K562 (cell line): ENCODE measurements at regions not wholly inside any gene's neighbourhood (a gene's known extent, or its start where the extent isn't known, plus 50 kb on each side); places are given as distances from the start of the nearest gene placed in this dataset.

Experiments
- ATAC-seq: fragments of 200-7000 bp; cut with Tn5 transposase; 3 replicates; pipeline ENCODE4 v1.9.1; 2020; ENCODE audit warnings: moderate library complexity
- BruUV-seq: library from RNA; stranded (reverse); fragments of 400-500 nt; replicated peaks from 2 replicates; lab custom pipeline; 2021; lab: Mats Ljungman, UMichigan
- CTCF ChIA-PET: fragments of 300-600 bp; formaldehyde crosslinking; extraction: SDS; loops from one replicate; lab custom pipeline; 2021; ENCODE audit warnings: low intra/inter-chr PET ratio; lab: Yijun Ruan, JAX
- POLR2A ChIA-PET: fragments of 300-600, 350-650 bp; sonication (Branson Sonifier 250); formaldehyde crosslinking; extraction: SDS; loops from one replicate; lab custom pipeline; 2021; ENCODE audit warnings: antibody characterized with exemption, inconsistent platforms; lab: Yijun Ruan, JAX
- DNase-seq, 4 experiments: peaks; one replicate each; pipeline versions ENCODE4 v3.0.0 to v3.0.0-alpha.2; 2011 to 2018; ENCODE audit warnings: low spot score in 3 of 4, mixed read lengths in 3 of 4; ENCODE audit errors: extremely low read depth in 1 of 4
- FAIRE-seq: peaks from 2 replicates; lab custom pipeline; 2011; peaks lifted over from hg19 to GRCh38; lab: Jason Lieb, UNC
- H2AFZ ChIP-seq: 2 replicates; pipeline ENCODE4 v1.6.0; 2011; ENCODE audit warnings: low read depth, low read length, control low read depth, inconsistent platforms
- H3K27ac ChIP-seq: fragments of 200-600 bp; 3 replicates; pipeline ENCODE4 v1.8.0; 2011; ENCODE audit warnings: low read depth, mild to moderate bottlenecking, control low read depth, inconsistent platforms, low read length, moderate library complexity, mixed read lengths; ENCODE audit errors: extremely low read depth
- H3K27me3 ChIP-seq, 2 experiments: fragments of 300-600 bp in 1 of 2; 2 replicates in 1 of 2; 3 replicates in 1 of 2; pipeline versions ENCODE4 v1.6.0 to v1.8.0; 2011; ENCODE audit warnings: inconsistent platforms in 2 of 2, low read length in 2 of 2, mild to moderate bottlenecking in 1 of 2, mixed read lengths in 1 of 2, moderate library complexity in 1 of 2; ENCODE audit not compliant: control insufficient read depth in 2 of 2, insufficient read depth in 2 of 2
- H3K36me3 ChIP-seq: fragments of 300-600 bp; 3 replicates; pipeline ENCODE4 v1.8.0; 2011; ENCODE audit warnings: mild to moderate bottlenecking, low read length, inconsistent platforms; ENCODE audit not compliant: control insufficient read depth, insufficient read depth
- H3K4me1 ChIP-seq, 2 experiments: fragments of 200-600 bp in 1 of 2; replicated peaks in 1 of 2; 2 replicates in 1 of 2; 3 replicates in 1 of 2; pipeline versions ENCODE4 v1.5.1 to v1.8.0; 2011; ENCODE audit warnings: inconsistent platforms in 2 of 2, low read length in 2 of 2, mild to moderate bottlenecking in 1 of 2, mixed read lengths in 1 of 2, moderate library complexity in 1 of 2; ENCODE audit not compliant: control insufficient read depth in 2 of 2, insufficient read depth in 2 of 2
- H3K4me2 ChIP-seq: 2 replicates; pipeline ENCODE4 v1.6.1; 2011; ENCODE audit warnings: low read length, control low read depth, inconsistent platforms, mixed read lengths; ENCODE audit not compliant: insufficient read depth
- H3K4me3 ChIP-seq: fragments of 200-600 bp; sonication (generic), shearing (Covaris generic); 2 replicates; pipeline ENCODE4 v1.5.1; 2016; ENCODE audit warnings: control low read depth, inconsistent platforms
- H3K79me2 ChIP-seq: fragments of 200-600 bp; 3 replicates; pipeline ENCODE4 v1.8.0; 2011; ENCODE audit warnings: low read length, inconsistent platforms; ENCODE audit not compliant: control insufficient read depth, insufficient read depth
- H3K9ac ChIP-seq, 2 experiments: 2 replicates each; pipeline versions ENCODE4 v1.6.0 to v1.6.1; 2011; ENCODE audit warnings: low read depth in 2 of 2, low read length in 2 of 2, control low read depth in 1 of 2, inconsistent platforms in 1 of 2, mild to moderate bottlenecking in 1 of 2, mixed read lengths in 1 of 2; ENCODE audit not compliant: insufficient read depth in 1 of 2
- H3K9me1 ChIP-seq: one replicate; pipeline ENCODE4 v1.6.0; 2011; ENCODE audit warnings: inconsistent platforms, mild to moderate bottlenecking, low read length, moderate library complexity; ENCODE audit not compliant: control insufficient read depth, insufficient read depth
- H3K9me3 ChIP-seq: replicated peaks from 2 replicates; pipeline ENCODE4 v1.5.1; 2011; ENCODE audit warnings: low read depth, low read length, inconsistent platforms; ENCODE audit not compliant: control insufficient read depth, insufficient read depth
- H4K20me1 ChIP-seq: replicated peaks from 2 replicates; pipeline ENCODE4 v1.6.1; 2011; ENCODE audit warnings: low read length, inconsistent platforms, mixed read lengths; ENCODE audit not compliant: control insufficient read depth, insufficient read depth
- FOSL1 ChIP-seq: fragments of 200-800 bp; sonication (Bioruptor generic); conservative IDR thresholded peaks from 2 replicates; pipeline ENCODE4 v1.6.1; 2016; ENCODE audit warnings: missing genetic modification characterization, missing compliant biosample characterization
- HMBOX1 ChIP-seq: sonication (generic); IDR thresholded peaks from 2 replicates; pipeline ENCODE4 v1.6.1; 2016
- KHSRP ChIP-seq: fragments of 450-650 bp; IDR thresholded peaks from 2 replicates; pipeline ENCODE4 v1.6.1; 2017
- RBM39 ChIP-seq: fragments of 200-400 bp; formaldehyde crosslinking; optimal IDR thresholded peaks from 2 replicates; pipeline ENCODE3; 2018; ENCODE audit warnings: low read depth, low read length
- ZNF165 ChIP-seq: fragments of 250-450 bp; sonication (Bioruptor Pico); IDR thresholded peaks from 2 replicates; pipeline ENCODE4 v1.4.0; 2020; ENCODE audit warnings: borderline replicate concordance
- ZNF511 ChIP-seq: sonication (generic); formaldehyde crosslinking; IDR thresholded peaks from 2 replicates; pipeline ENCODE4 v1.8.0; 2022; ENCODE audit warnings: mild to moderate bottlenecking, missing genetic modification reagents
- WGBS: fragments of 100-300 bp; shearing (Covaris generic); methylation state at CpG from one replicate; pipeline ENCODE4 v1.1.6; 2016; ENCODE audit warnings: low coverage, mixed read lengths; ENCODE audit not compliant: insufficient coverage; ENCODE audit errors: missing lambda C conversion rate; 5-methylcytosine and 5-hydroxymethylcytosine counted together
- in situ Hi-C: fragments of 300-500 bp; cut with MboI; formaldehyde crosslinking; loops from 4 replicates; pipeline ENCODE4 v1.15.0; 2018; ENCODE audit warnings: inconsistent platforms, mixed read lengths
- intact Hi-C: fragments of 100-400 bp; cut with micrococcal nuclease; formaldehyde crosslinking; loops from 2 replicates; pipeline ENCODE4 v1.14.2; 2022
- TF ChIP-seq, protein P1 (sequence below): sonication (generic); formaldehyde crosslinking; IDR thresholded peaks from 2 replicates; pipeline ENCODE4 v1.8.0; 2022; ENCODE audit warnings: mild to moderate bottlenecking, missing genetic modification reagents
- TF ChIP-seq, protein P2 (sequence below), 2 experiments: fragments of 450-650 bp; IDR thresholded peaks; 2 replicates each; pipeline ENCODE4 v1.6.1; 2016
- TF ChIP-seq, protein P3 (sequence below): fragments of 450-650 bp; IDR thresholded peaks from 2 replicates; pipeline ENCODE4 v1.6.1; 2017; ENCODE audit warnings: mild to moderate bottlenecking, moderate library complexity

- no peak for TF ChIP-seq ZNF511 (CRISPR knock-in tag)
- TF ChIP-seq, protein P1, sequence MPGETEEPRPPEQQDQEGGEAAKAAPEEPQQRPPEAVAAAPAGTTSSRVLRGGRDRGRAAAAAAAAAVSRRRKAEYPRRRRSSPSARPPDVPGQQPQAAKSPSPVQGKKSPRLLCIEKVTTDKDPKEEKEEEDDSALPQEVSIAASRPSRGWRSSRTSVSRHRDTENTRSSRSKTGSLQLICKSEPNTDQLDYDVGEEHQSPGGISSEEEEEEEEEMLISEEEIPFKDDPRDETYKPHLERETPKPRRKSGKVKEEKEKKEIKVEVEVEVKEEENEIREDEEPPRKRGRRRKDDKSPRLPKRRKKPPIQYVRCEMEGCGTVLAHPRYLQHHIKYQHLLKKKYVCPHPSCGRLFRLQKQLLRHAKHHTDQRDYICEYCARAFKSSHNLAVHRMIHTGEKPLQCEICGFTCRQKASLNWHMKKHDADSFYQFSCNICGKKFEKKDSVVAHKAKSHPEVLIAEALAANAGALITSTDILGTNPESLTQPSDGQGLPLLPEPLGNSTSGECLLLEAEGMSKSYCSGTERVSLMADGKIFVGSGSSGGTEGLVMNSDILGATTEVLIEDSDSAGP (CRISPR knock-in tag): no peak
- no peak for TF ChIP-seq ZNF165 (CRISPR knock-in tag)
- TF ChIP-seq RBM39: no peak
- TF ChIP-seq FOSL1: no peak
These were observed 153.9 kb downstream of the KCNJ2 start (continued) for GRCh38 chr17:70323269-70323668.

- no peak overlapping the region for H2AFZ ChIP-seq
- H3K36me3 ChIP-seq: no peaks in the 10 kb centered on the region
- BruUV-seq: no TSS peak
- intact Hi-C loops: no loop called here
- no peak overlapping the region for H3K27ac ChIP-seq
- H3K9me3 ChIP-seq: no peaks in the 10 kb centered on the region
- FAIRE-seq (no peak), DNase-seq (no peak)
- in situ Hi-C loops: no loop called here
- TF ChIP-seq, protein P2, sequence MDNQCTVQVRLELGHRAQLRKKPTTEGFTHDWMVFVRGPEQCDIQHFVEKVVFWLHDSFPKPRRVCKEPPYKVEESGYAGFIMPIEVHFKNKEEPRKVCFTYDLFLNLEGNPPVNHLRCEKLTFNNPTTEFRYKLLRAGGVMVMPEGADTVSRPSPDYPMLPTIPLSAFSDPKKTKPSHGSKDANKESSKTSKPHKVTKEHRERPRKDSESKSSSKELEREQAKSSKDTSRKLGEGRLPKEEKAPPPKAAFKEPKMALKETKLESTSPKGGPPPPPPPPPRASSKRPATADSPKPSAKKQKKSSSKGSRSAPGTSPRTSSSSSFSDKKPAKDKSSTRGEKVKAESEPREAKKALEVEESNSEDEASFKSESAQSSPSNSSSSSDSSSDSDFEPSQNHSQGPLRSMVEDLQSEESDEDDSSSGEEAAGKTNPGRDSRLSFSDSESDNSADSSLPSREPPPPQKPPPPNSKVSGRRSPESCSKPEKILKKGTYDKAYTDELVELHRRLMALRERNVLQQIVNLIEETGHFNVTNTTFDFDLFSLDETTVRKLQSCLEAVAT (IDR thresholded peaks at IDR 0.05): no peak
- TF ChIP-seq, protein P3, sequence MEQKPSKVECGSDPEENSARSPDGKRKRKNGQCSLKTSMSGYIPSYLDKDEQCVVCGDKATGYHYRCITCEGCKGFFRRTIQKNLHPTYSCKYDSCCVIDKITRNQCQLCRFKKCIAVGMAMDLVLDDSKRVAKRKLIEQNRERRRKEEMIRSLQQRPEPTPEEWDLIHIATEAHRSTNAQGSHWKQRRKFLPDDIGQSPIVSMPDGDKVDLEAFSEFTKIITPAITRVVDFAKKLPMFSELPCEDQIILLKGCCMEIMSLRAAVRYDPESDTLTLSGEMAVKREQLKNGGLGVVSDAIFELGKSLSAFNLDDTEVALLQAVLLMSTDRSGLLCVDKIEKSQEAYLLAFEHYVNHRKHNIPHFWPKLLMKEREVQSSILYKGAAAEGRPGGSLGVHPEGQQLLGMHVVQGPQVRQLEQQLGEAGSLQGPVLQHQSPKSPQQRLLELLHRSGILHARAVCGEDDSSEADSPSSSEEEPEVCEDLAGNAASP: no peak
- no peak for TF ChIP-seq HMBOX1
- no peak for TF ChIP-seq KHSRP
- TF ChIP-seq, all 486 proteins: peak for 0
- H4K20me1 ChIP-seq: no peaks in the 10 kb centered on the region
- ATAC-seq: no peak
- no peak overlapping the region for H3K9ac ChIP-seq
- H3K79me2 ChIP-seq: no peaks in the 10 kb centered on the region
- no peak overlapping the region for H3K4me3 ChIP-seq
- no peaks in the 10 kb centered on the region for H3K9me1 ChIP-seq
- ChIA-PET CTCF (no interaction called here), POLR2A (no interaction called here)
- no peaks in the 10 kb centered on the region for H3K4me1 ChIP-seq
- H3K4me2 ChIP-seq: no peak overlapping the region
- no peaks in the 10 kb centered on the region for H3K27me3 ChIP-seq
- WGBS: 0% methylated on average over 1 of the region's 1 CpG
These were observed 154.7 kb downstream of the KCNJ2 start for GRCh38 chr17:70324031-70324430.
